Liver (tissue), 3 donors: ENCODE measurements at regions not wholly inside any gene's neighbourhood (a gene's known extent, or its start where the extent isn't known, plus 50 kb on each side); places are given as distances from the start of the nearest gene placed in this dataset.

Source experiments
- CTCF ChIP-seq: fragments of 150-350 bp; IDR thresholded peaks from 2 replicates; pipeline ENCODE4 v1.5.1; 2017; ENCODE audit warnings: improper control_type of control experiment, low read depth, low read length; ENCODE audit not compliant: missing input control
- EGR1 ChIP-seq, 2 donors: IDR thresholded peaks; 2 replicates each; pipeline ENCODE4 v1.6.1; 2016 to 2018; ENCODE audit warnings: antibody characterized with exemption in 2 of 2, low read depth in 2 of 2
- GABPA ChIP-seq, 2 donors: IDR thresholded peaks in 1 of 2; conservative IDR thresholded peaks in 1 of 2; 2 replicates each; pipeline ENCODE4 v1.6.1; 2016; ENCODE audit warnings: antibody characterized with exemption in 2 of 2, mild to moderate bottlenecking in 1 of 2, moderate library complexity in 1 of 2
- JUND ChIP-seq, 2 donors: IDR thresholded peaks; 2 replicates each; pipeline ENCODE4 v1.6.1; 2016; ENCODE audit warnings: antibody characterized with exemption in 2 of 2
- RAD21 ChIP-seq, 2 donors: IDR thresholded peaks; 2 replicates each; pipeline ENCODE4 v1.6.1; 2016; ENCODE audit warnings: antibody characterized with exemption in 2 of 2, mild to moderate bottlenecking in 2 of 2
- REST ChIP-seq: IDR thresholded peaks from 2 replicates; pipeline ENCODE4 v1.6.1; 2016; ENCODE audit warnings: antibody characterized with exemption, mild to moderate bottlenecking
- SP1 ChIP-seq: IDR thresholded peaks from 2 replicates; pipeline ENCODE4 v1.6.1; 2018; ENCODE audit warnings: antibody characterized with exemption, mild to moderate bottlenecking
- TAF1 ChIP-seq: conservative IDR thresholded peaks from 2 replicates; pipeline ENCODE4 v1.6.1; 2016; ENCODE audit warnings: antibody characterized with exemption, mild to moderate bottlenecking
- YY1 ChIP-seq: IDR thresholded peaks from 2 replicates; pipeline ENCODE4 v1.6.1; 2016; ENCODE audit warnings: antibody characterized with exemption, mild to moderate bottlenecking
- donor health status: healthy.
- donor health status: healthy.

GRCh38 chr9:19511694-19512093, 102.9 kb downstream of the ACER2 start:
- no peak for TF ChIP-seq CTCF
- no peak for TF ChIP-seq JUND (IDR thresholded peaks at IDR 0.05)
- TF ChIP-seq EGR1 (IDR thresholded peaks at IDR 0.05; ENCODE audit: low read depth in 2 of 2), result no peak
- no peak for TF ChIP-seq GABPA (IDR thresholded peaks at IDR 0.05 in 1 of 2, conservative IDR thresholded peaks at IDR 0.05 in 1 of 2)
- no peak for TF ChIP-seq TAF1
- TF ChIP-seq REST, result no peak
- no peak for TF ChIP-seq RAD21 (IDR thresholded peaks at IDR 0.05)
- TF ChIP-seq YY1, result no peak
- no peak for TF ChIP-seq SP1
